ENCODE measurements at regions not wholly inside any gene's neighbourhood (a gene's known extent, or its start where the extent isn't known, plus 50 kb on each side); places are given as distances from the start of the nearest gene placed in this dataset.

- DNase-seq (ENCODE audit: low read depth, low spot score) (no peak), FAIRE-seq (no peak)
- intact Hi-C loops (cut with micrococcal nuclease) (no loop called here), dilution Hi-C loops (cut with MboI; ENCODE audit: extremely low pct_ligation_motif_present, low sequenced_read_pairs) (no loop called here)
- H2AFZ ChIP-seq (ENCODE audit: low read depth, low read length): no peak overlapping the region
- H4K20me1 ChIP-seq (replicated peaks; ENCODE audit: control insufficient read depth, extremely low read depth, insufficient read depth, low read length): no peaks in the 10 kb centered on the region
- no peaks in the 10 kb centered on the region for H3K36me3 ChIP-seq (ENCODE audit: control insufficient read depth in 2 of 2, extremely low read depth in 1 of 2, insufficient read depth in 2 of 2, low read length in 2 of 2)
- H3K27me3 ChIP-seq (ENCODE audit: control insufficient read depth in 2 of 2, insufficient read depth in 2 of 2, low read length in 2 of 2): no peaks in the 10 kb centered on the region
- no peak overlapping the region for H3K9ac ChIP-seq (replicated peaks; ENCODE audit: extremely low read depth, insufficient read depth, low read length)
- CTCF ChIA-PET: no interaction called here
- peaks cover 2% of the 10 kb centered on the region for H3K9me3 ChIP-seq (replicated peaks; ENCODE audit: control insufficient read depth, insufficient read depth, low read length)
- no peak overlapping the region for H3K27ac ChIP-seq (ENCODE audit: insufficient read depth, low read depth, low read length)
- H3K4me1 ChIP-seq (ENCODE audit: control insufficient read depth, extremely low read depth, insufficient read depth, low read length): no peaks in the 10 kb centered on the region
- TF ChIP-seq GATA2 (IDR thresholded peaks at IDR 0.05; ENCODE audit: insufficient read depth, insufficient read length, low read depth, low read length): no peak
- no peak for TF ChIP-seq FOS (IDR thresholded peaks at IDR 0.05; ENCODE audit: borderline replicate concordance, insufficient read depth, low read length)
- TF ChIP-seq MAX (IDR thresholded peaks at IDR 0.05; ENCODE audit: insufficient read depth, insufficient read length): no peak
- no peak for TF ChIP-seq JUN (IDR thresholded peaks at IDR 0.05; ENCODE audit: borderline replicate concordance, insufficient read depth, insufficient read length, low read depth)
- TF ChIP-seq POLR2AphosphoS5 (IDR thresholded peaks at IDR 0.05; ENCODE audit: insufficient read depth, low read depth, low read length): no peak
- no peak for TF ChIP-seq MYC (IDR thresholded peaks at IDR 0.05; ENCODE audit: low read depth, low read length)
- no peak for TF ChIP-seq EZH2 (IDR thresholded peaks at IDR 0.05; ENCODE audit: borderline replicate concordance, low read depth, low read length, severe bottlenecking)
- TF ChIP-seq, protein P1, sequence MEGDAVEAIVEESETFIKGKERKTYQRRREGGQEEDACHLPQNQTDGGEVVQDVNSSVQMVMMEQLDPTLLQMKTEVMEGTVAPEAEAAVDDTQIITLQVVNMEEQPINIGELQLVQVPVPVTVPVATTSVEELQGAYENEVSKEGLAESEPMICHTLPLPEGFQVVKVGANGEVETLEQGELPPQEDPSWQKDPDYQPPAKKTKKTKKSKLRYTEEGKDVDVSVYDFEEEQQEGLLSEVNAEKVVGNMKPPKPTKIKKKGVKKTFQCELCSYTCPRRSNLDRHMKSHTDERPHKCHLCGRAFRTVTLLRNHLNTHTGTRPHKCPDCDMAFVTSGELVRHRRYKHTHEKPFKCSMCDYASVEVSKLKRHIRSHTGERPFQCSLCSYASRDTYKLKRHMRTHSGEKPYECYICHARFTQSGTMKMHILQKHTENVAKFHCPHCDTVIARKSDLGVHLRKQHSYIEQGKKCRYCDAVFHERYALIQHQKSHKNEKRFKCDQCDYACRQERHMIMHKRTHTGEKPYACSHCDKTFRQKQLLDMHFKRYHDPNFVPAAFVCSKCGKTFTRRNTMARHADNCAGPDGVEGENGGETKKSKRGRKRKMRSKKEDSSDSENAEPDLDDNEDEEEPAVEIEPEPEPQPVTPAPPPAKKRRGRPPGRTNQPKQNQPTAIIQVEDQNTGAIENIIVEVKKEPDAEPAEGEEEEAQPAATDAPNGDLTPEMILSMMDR (IDR thresholded peaks at IDR 0.05; ENCODE audit: extremely low read depth in 1 of 2, insufficient read depth in 1 of 2, low read depth in 1 of 2, low read length in 2 of 2): no peak
- TF ChIP-seq POLR2A (IDR thresholded peaks at IDR 0.05; ENCODE audit: low read depth, low read length): no peak
- H3K9me1 ChIP-seq (replicated peaks; ENCODE audit: control insufficient read depth, extremely low read depth, insufficient read depth, low read length): no peaks in the 10 kb centered on the region
- POLR2A ChIA-PET: no interaction called here
- H3K4me3 ChIP-seq (replicated peaks in 1 of 3; ENCODE audit: insufficient read depth in 1 of 3, low read depth in 1 of 3, low read length in 3 of 3): no peak overlapping the region
- no peak overlapping the region for H3K4me2 ChIP-seq (ENCODE audit: insufficient read depth, low read length)
- BruUV-seq (replicated peaks): no TSS peak
- H3K79me2 ChIP-seq (ENCODE audit: control insufficient read depth, insufficient read depth, low read length): no peaks in the 10 kb centered on the region
Measured at GRCh38 chr7:70926666-70927065, 205.3 kb upstream of the GALNT17 start.
